MM.1S (cell line): ENCODE measurements at regions not wholly inside any gene's neighbourhood (a gene's known extent, or its start where the extent isn't known, plus 50 kb on each side); places are given as distances from the start of the nearest gene placed in this dataset.
"Not testable (repeated sequence)": the region's sequence is repeated elsewhere in the genome, so short reads cannot be mapped to it uniquely, and the experiment has no call there.

Source experiments
- DNase-seq: peaks from one replicate; pipeline ENCODE4 v3.0.0-alpha.2; 2015
- H2AFZ ChIP-seq: fragments of 300-600 bp; sonication (generic); 2 replicates; pipeline ENCODE4 v1.6.0; 2016; ENCODE audit warnings: antibody characterized with exemption, low read length
- H3F3A ChIP-seq: fragments of 300-600 bp; sonication (generic); 2 replicates; pipeline ENCODE4 v1.6.1; 2016; ENCODE audit warnings: mild to moderate bottlenecking, antibody characterized with exemption, low read length, moderate library complexity, mixed read lengths; ENCODE audit not compliant: insufficient read depth
- H3K27ac ChIP-seq: fragments of 300-600 bp; sonication (generic); 2 replicates; pipeline ENCODE4 v1.5.1; 2016; ENCODE audit warnings: mild to moderate bottlenecking, low read length
- H3K27me3 ChIP-seq: fragments of 300-600 bp; sonication (generic); replicated peaks from 2 replicates; pipeline ENCODE4 v1.6.0; 2016; ENCODE audit warnings: low read length; ENCODE audit not compliant: insufficient read depth
- H3K36me3 ChIP-seq: fragments of 300-600 bp; sonication (generic); replicated peaks from 2 replicates; pipeline ENCODE4 v1.6.1; 2016; ENCODE audit warnings: mild to moderate bottlenecking, low read length, mixed read lengths; ENCODE audit not compliant: insufficient read depth
- H3K4me1 ChIP-seq: fragments of 300-600 bp; sonication (generic); 2 replicates; pipeline ENCODE4 v1.6.1; 2016; ENCODE audit warnings: low read length, mixed read lengths
- H3K4me2 ChIP-seq: fragments of 300-600 bp; sonication (generic); 2 replicates; pipeline ENCODE4 v1.6.0; 2016; ENCODE audit warnings: low read depth, low read length
- H3K4me3 ChIP-seq: fragments of 300-600 bp; sonication (generic); 2 replicates; pipeline ENCODE4 v1.5.1; 2016; ENCODE audit warnings: low read length, mixed read lengths
- H3K79me2 ChIP-seq: fragments of 300-600 bp; sonication (generic); 2 replicates; pipeline ENCODE4 v1.6.1; 2016; ENCODE audit warnings: mixed run types, low read length, mixed read lengths
- H3K9ac ChIP-seq: fragments of 300-600 bp; sonication (generic); 2 replicates; pipeline ENCODE4 v1.6.1; 2016; ENCODE audit warnings: low read length, mixed read lengths
- H3K9me2 ChIP-seq: fragments of 300-600 bp; sonication (generic); replicated peaks from 2 replicates; pipeline ENCODE4 v1.6.1; 2016; ENCODE audit warnings: mild to moderate bottlenecking, low read length, mixed read lengths; ENCODE audit not compliant: insufficient read depth
- H3K9me3 ChIP-seq: fragments of 300-600 bp; sonication (generic); replicated peaks from 2 replicates; pipeline ENCODE4 v1.6.1; 2016; ENCODE audit warnings: mild to moderate bottlenecking, low read length, mixed read lengths; ENCODE audit not compliant: insufficient read depth
- H4K20me1 ChIP-seq: fragments of 300-600 bp; sonication (generic); 2 replicates; pipeline ENCODE4 v1.6.1; 2016; ENCODE audit warnings: mild to moderate bottlenecking, low read length, moderate library complexity, mixed read lengths; ENCODE audit not compliant: insufficient read depth

DNA sequence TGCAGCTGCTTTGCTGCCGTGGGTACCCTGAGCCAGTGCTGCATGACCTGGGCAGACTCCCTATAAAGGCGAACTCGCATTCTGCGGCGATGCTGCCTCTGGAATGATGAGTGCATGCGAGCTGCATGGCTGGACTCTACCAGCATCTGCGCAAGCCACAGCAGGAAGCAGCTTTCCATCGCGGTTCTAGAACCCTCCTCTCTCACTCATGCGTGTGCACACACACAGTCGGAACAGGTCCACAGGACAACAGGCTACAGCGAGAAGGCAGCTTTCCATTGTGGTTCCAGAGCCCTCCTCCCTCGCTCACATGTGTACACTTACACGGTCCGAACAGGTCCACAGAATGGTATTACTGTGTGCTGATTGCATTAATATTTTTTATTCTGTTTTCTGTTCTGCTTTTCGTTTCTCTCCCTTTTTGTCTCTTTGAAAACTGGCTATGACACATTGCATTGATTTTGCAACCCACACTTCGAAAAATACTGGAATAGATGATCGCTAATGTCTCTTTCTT is 69.1 kb downstream of the NPIPB11 start:
- not testable (repeated sequence) for H3K4me3 ChIP-seq, H3K4me2 ChIP-seq, H3K9me2 ChIP-seq, H3K4me1 ChIP-seq, H3F3A ChIP-seq, H2AFZ ChIP-seq, H3K9ac ChIP-seq, DNase-seq, H3K79me2 ChIP-seq, H3K36me3 ChIP-seq, H4K20me1 ChIP-seq, H3K27ac ChIP-seq, H3K27me3 ChIP-seq, H3K9me3 ChIP-seq

GRCh38 chr16:29335549-29335846 is 71.0 kb downstream of the NPIPB11 start:
- not testable (repeated sequence) for H3K4me2 ChIP-seq, H4K20me1 ChIP-seq, DNase-seq, H3K79me2 ChIP-seq, H3K9ac ChIP-seq, H2AFZ ChIP-seq, H3K4me1 ChIP-seq, H3K9me2 ChIP-seq, H3K9me3 ChIP-seq, H3K27me3 ChIP-seq, H3F3A ChIP-seq, H3K4me3 ChIP-seq, H3K36me3 ChIP-seq, H3K27ac ChIP-seq

- H3K4me2 ChIP-seq, H4K20me1 ChIP-seq, H3K36me3 ChIP-seq, H3F3A ChIP-seq, H3K27me3 ChIP-seq, H3K4me1 ChIP-seq, H3K4me3 ChIP-seq, H3K9me2 ChIP-seq, H2AFZ ChIP-seq, H3K27ac ChIP-seq, H3K9me3 ChIP-seq, H3K79me2 ChIP-seq, DNase-seq, H3K9ac ChIP-seq: not testable (repeated sequence)
These were observed 71.5 kb downstream of the NPIPB11 start for GRCh38 chr16:29334776-29335548.

DNA sequence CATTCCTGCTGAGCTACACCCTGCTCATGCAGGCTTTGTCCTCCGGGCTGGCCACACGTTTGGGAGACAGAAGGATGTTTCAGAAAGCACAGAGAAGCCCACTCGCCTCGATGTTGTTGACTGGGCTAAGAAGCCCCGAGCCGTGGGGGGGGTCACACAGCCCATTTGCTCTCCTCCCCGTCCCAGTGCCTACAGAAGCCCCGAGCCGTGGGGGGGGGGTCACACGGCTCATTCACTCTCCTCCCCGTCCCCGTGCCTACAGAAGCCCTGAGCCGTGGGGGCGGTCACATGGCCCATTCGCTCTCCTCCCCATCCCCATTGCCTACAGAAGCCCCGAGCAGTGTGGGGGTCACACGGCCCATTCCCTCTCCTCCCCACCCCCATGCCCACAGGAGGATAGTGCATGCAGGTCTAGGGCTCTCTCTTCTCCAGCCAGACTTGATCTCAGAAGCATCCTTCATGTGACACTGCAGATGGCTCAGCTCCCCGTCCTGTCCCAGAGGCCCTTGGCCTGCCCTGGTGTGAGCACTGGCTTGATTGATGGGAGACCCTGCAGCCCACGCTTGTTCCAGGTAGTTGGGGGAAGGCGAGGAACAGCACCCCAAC is 72.9 kb downstream of the NPIPB11 start:
- not testable (repeated sequence) for H3K27me3 ChIP-seq, DNase-seq, H3K4me1 ChIP-seq, H3K27ac ChIP-seq, H3K9me3 ChIP-seq, H3K9me2 ChIP-seq, H3K79me2 ChIP-seq, H3K9ac ChIP-seq, H3F3A ChIP-seq, H3K4me2 ChIP-seq, H4K20me1 ChIP-seq, H3K36me3 ChIP-seq, H3K4me3 ChIP-seq, H2AFZ ChIP-seq

DNA sequence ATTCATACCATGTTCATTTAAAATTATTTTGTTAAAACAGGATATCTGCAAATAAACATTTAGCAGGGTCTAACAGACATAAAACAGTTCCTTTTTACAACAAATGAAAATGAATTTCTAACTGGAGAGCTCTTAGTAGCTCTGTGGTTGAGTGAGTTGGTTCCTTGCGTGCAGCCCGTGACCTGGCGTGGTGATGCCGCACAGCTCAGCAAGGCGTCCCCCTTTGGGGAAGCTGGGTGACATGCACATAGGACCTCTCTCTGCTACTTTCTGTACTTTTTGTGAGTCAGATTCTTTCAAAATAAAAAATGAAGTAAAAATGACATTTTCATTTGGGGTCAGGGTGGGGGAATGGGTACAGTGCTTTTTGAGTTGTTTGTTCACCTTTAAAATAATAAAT is 75.9 kb downstream of the NPIPB11 start:
- not testable (repeated sequence) for H4K20me1 ChIP-seq, H3K27ac ChIP-seq, H3K9me3 ChIP-seq, H3K9me2 ChIP-seq, H3K4me1 ChIP-seq, H2AFZ ChIP-seq, H3K4me3 ChIP-seq, H3K27me3 ChIP-seq, DNase-seq, H3K4me2 ChIP-seq, H3K79me2 ChIP-seq, H3F3A ChIP-seq, H3K36me3 ChIP-seq, H3K9ac ChIP-seq

GRCh38 chr16:29328528-29328927 is 78.0 kb downstream of the NPIPB11 start:
- not testable (repeated sequence) for H3F3A ChIP-seq, H3K4me1 ChIP-seq, H2AFZ ChIP-seq, H3K9me3 ChIP-seq, H4K20me1 ChIP-seq, H3K9ac ChIP-seq, H3K4me2 ChIP-seq, H3K79me2 ChIP-seq, H3K36me3 ChIP-seq, H3K27me3 ChIP-seq, H3K9me2 ChIP-seq, H3K27ac ChIP-seq, H3K4me3 ChIP-seq, DNase-seq

DNA sequence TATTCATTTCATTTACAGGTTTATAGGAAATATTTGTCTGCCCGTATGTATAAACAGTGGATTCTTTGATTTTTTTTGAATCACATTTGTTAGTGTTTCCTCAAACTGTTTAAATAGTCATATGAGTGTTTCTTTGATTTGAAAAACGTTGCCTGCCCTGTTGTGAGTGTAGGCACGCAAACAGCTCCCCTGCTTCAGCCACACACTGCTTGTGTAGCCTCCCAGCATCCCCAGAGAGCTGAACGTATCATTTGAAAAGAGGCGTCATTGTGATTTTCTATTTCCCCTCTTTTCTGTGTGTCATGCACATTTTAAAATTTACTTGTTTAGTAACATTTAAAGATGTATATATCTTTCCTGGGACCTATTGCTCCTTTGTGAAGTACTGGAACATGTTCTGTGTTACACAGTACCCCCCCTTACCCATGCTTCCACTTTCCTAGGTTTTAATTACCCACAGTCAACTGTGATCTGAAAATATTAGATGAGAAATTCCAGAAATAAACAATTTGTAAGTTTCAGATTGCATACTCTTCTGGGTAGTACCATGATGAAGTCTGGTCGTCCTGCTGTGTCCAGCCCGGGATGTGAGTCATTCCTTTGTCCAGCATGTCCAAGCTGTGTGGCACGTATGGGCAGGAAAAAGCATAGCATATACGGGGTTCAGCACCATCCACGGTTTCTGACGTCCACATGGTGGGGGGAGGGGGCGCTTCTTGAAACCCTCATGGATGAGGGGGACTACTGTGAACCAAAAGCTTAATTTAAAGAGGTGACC is 78.7 kb downstream of the NPIPB11 start:
- H3K9me2 ChIP-seq, H3K27me3 ChIP-seq, H3K27ac ChIP-seq, H2AFZ ChIP-seq, H3K9me3 ChIP-seq, H3K4me2 ChIP-seq, DNase-seq, H4K20me1 ChIP-seq, H3K36me3 ChIP-seq, H3K79me2 ChIP-seq, H3K9ac ChIP-seq, H3K4me1 ChIP-seq, H3K4me3 ChIP-seq, H3F3A ChIP-seq: not testable (repeated sequence)
